Neural cell (in vitro differentiated cells): ENCODE measurements at regions not wholly inside any gene's neighbourhood (a gene's known extent, or its start where the extent isn't known, plus 50 kb on each side); places are given as distances from the start of the nearest gene placed in this dataset.

Experiments
- H2AFZ ChIP-seq: fragments of 200-600, 300-800 bp; sonication (generic), shearing (Covaris generic); 2 replicates; pipeline ENCODE4 v1.6.0; 2014; ENCODE audit warnings: low read depth, mild to moderate bottlenecking, antibody characterized with exemption, low read length, moderate library complexity
- H3F3A ChIP-seq: fragments of 200-600 bp; shearing (Covaris generic); 2 replicates; pipeline ENCODE4 v1.6.1; 2016; ENCODE audit warnings: mild to moderate bottlenecking, moderate library complexity, mixed read lengths, antibody characterized with exemption, low read length; ENCODE audit not compliant: insufficient read depth, poor library complexity, severe bottlenecking
- H3K27ac ChIP-seq: fragments of 200-600, 300-800 bp; sonication (generic), shearing (Covaris generic); 2 replicates; pipeline ENCODE4 v1.5.1; 2014; ENCODE audit warnings: mild to moderate bottlenecking, low read length, moderate library complexity
- H3K27me3 ChIP-seq: fragments of 300-800, 200-600 bp; sonication (generic), shearing (Covaris generic); 2 replicates; pipeline ENCODE4 v1.6.0; 2014; ENCODE audit warnings: mild to moderate bottlenecking, low read depth, low read length, moderate library complexity; ENCODE audit not compliant: insufficient read depth
- H3K36me3 ChIP-seq: fragments of 300-800, 200-600 bp; sonication (generic), shearing (Covaris generic); 2 replicates; pipeline ENCODE4 v1.5.1; 2014; ENCODE audit warnings: mild to moderate bottlenecking, antibody characterized with exemption, low read length, moderate library complexity; ENCODE audit not compliant: insufficient read depth
- H3K4me2 ChIP-seq: fragments of 300-800, 200-600 bp; sonication (generic), shearing (Covaris generic); 2 replicates; pipeline ENCODE4 v1.6.0; 2014; ENCODE audit warnings: mild to moderate bottlenecking, low read length
- H3K4me3 ChIP-seq: fragments of 300-800, 200-600 bp; sonication (generic), shearing (Covaris generic); 2 replicates; pipeline ENCODE4 v1.5.1; 2014; ENCODE audit warnings: mild to moderate bottlenecking, low read length, moderate library complexity
- H3K79me2 ChIP-seq: fragments of 200-600 bp; shearing (Covaris generic); replicated peaks from 2 replicates; pipeline ENCODE4 v1.6.0; 2014; ENCODE audit warnings: mild to moderate bottlenecking, low read length, moderate library complexity; ENCODE audit not compliant: insufficient read depth
- H3K9ac ChIP-seq: fragments of 300-800, 200-600 bp; sonication (generic), shearing (Covaris generic); 2 replicates; pipeline ENCODE4 v1.6.1; 2016; ENCODE audit warnings: mild to moderate bottlenecking, low read length, mixed read lengths
- H3K9me2 ChIP-seq: fragments of 200-600 bp; shearing (Covaris generic); 2 replicates; pipeline ENCODE4 v1.6.1; 2016; ENCODE audit warnings: mild to moderate bottlenecking, low read length, mixed read lengths; ENCODE audit not compliant: insufficient read depth
- H3K9me3 ChIP-seq: fragments of 200-600, 300-800 bp; sonication (generic), shearing (Covaris generic); 2 replicates; pipeline ENCODE4 v1.6.1; 2016; ENCODE audit warnings: mild to moderate bottlenecking, mixed run types, low read length, moderate library complexity, mixed read lengths
- H4K20me1 ChIP-seq: fragments of 200-600 bp; shearing (Covaris generic); 2 replicates; pipeline ENCODE4 v1.6.1; 2016; ENCODE audit warnings: mild to moderate bottlenecking, mixed run types; ENCODE audit not compliant: insufficient read depth
- EP300 ChIP-seq: fragments of 450-650 bp; conservative IDR thresholded peaks from 2 replicates; pipeline ENCODE4 v1.6.1; 2014; ENCODE audit warnings: antibody characterized with exemption, mild to moderate bottlenecking, moderate library complexity; ENCODE audit not compliant: poor library complexity, severe bottlenecking
- EZH2 ChIP-seq: fragments of 200-600, 300-800 bp; shearing (Covaris generic), sonication (generic); IDR thresholded peaks from 2 replicates; pipeline ENCODE4 v1.6.1; 2014; ENCODE audit warnings: antibody characterized with exemption, low read length, borderline replicate concordance, mild to moderate bottlenecking; ENCODE audit not compliant: insufficient read depth, poor library complexity, severe bottlenecking
- MXI1 ChIP-seq: fragments of 450-650 bp; conservative IDR thresholded peaks from 2 replicates; pipeline ENCODE4 v1.6.1; 2014; ENCODE audit warnings: antibody characterized with exemption, mild to moderate bottlenecking; ENCODE audit not compliant: poor library complexity, severe bottlenecking
- POLR2AphosphoS5 ChIP-seq: IDR thresholded peaks from 2 replicates; pipeline ENCODE4 v1.6.1; 2012
- RAD21 ChIP-seq: fragments of 450-650 bp; conservative IDR thresholded peaks from 2 replicates; pipeline ENCODE4 v1.6.1; 2014; ENCODE audit warnings: antibody characterized with exemption, mild to moderate bottlenecking, moderate library complexity
- REST ChIP-seq: IDR thresholded peaks from 2 replicates; pipeline ENCODE4 v1.6.1; 2012; ENCODE audit warnings: borderline replicate concordance
- SMC3 ChIP-seq: fragments of 450-650 bp; conservative IDR thresholded peaks from 2 replicates; pipeline ENCODE4 v1.6.1; 2014; ENCODE audit warnings: antibody characterized with exemption, mild to moderate bottlenecking, moderate library complexity; ENCODE audit not compliant: poor library complexity
- TAF1 ChIP-seq: IDR thresholded peaks from 2 replicates; pipeline ENCODE4 v1.6.1; 2012; ENCODE audit warnings: low read depth
- TF ChIP-seq, protein P1 (sequence below): fragments of 450-650 bp; IDR thresholded peaks from 2 replicates; pipeline ENCODE4 v1.5.1; 2014; ENCODE audit warnings: antibody characterized with exemption, mild to moderate bottlenecking, moderate library complexity; ENCODE audit not compliant: poor library complexity, severe bottlenecking

- Histone ChIP-seq H3K9ac (no peak overlapping the region), H3K9me3 (peaks cover 6% of the 10 kb centered on the region), H4K20me1 (no peaks in the 10 kb centered on the region), H3K79me2 (no peaks in the 10 kb centered on the region), H3K9me2 (no peaks in the 10 kb centered on the region), H2AFZ (no peak overlapping the region), H3F3A (no peaks in the 10 kb centered on the region), H3K36me3 (no peaks in the 10 kb centered on the region), H3K4me2 (no peak overlapping the region), H3K4me3 (no peak overlapping the region), H3K27ac (no peak overlapping the region), H3K27me3 (no peaks in the 10 kb centered on the region)
- no peak for TF ChIP-seq EP300
- no peak for TF ChIP-seq TAF1
- TF ChIP-seq RAD21, result no peak
- no peak for TF ChIP-seq EZH2
- TF ChIP-seq MXI1, result no peak
- TF ChIP-seq, protein P1, sequence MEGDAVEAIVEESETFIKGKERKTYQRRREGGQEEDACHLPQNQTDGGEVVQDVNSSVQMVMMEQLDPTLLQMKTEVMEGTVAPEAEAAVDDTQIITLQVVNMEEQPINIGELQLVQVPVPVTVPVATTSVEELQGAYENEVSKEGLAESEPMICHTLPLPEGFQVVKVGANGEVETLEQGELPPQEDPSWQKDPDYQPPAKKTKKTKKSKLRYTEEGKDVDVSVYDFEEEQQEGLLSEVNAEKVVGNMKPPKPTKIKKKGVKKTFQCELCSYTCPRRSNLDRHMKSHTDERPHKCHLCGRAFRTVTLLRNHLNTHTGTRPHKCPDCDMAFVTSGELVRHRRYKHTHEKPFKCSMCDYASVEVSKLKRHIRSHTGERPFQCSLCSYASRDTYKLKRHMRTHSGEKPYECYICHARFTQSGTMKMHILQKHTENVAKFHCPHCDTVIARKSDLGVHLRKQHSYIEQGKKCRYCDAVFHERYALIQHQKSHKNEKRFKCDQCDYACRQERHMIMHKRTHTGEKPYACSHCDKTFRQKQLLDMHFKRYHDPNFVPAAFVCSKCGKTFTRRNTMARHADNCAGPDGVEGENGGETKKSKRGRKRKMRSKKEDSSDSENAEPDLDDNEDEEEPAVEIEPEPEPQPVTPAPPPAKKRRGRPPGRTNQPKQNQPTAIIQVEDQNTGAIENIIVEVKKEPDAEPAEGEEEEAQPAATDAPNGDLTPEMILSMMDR, result no peak
- no peak for TF ChIP-seq SMC3
- no peak for TF ChIP-seq POLR2AphosphoS5
- TF ChIP-seq REST, result no peak
Measured at GRCh38 chr20:60976139-60976538, 275.9 kb upstream of the CDH4 start.

DNA sequence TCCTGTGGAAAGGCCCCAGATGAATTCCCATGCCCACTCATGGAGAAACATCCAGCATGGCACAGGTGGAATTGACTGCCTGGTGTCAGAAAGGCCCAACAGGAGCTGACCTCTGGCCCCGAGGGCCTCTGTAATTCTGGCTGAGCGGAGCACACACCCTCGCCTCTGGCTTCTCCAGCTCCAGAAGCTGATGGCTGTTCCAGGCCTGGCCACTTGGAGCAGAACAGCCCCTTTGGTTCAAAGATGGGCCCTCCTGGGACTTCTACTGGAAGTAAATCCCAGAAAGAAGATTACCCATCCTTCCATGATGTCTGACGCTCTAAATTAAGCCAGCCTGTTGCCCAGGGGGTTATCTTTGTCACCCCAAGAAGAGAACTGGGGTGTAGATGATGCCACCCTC, 275.1 kb upstream of the CDH4 start:
- H3K36me3 ChIP-seq, result no peaks in the 10 kb centered on the region
- H3K4me3 ChIP-seq, result no peak overlapping the region
- no peaks in the 10 kb centered on the region for H4K20me1 ChIP-seq
- no peaks in the 10 kb centered on the region for H3K27me3 ChIP-seq
- no peak for TF ChIP-seq REST
- no peak for TF ChIP-seq TAF1
- TF ChIP-seq POLR2AphosphoS5, result no peak
- no peak for TF ChIP-seq EZH2
- TF ChIP-seq RAD21, result no peak
- TF ChIP-seq, protein P1, result no peak
- TF ChIP-seq MXI1, result no peak
- no peak for TF ChIP-seq SMC3
- TF ChIP-seq EP300, result no peak
- H3F3A ChIP-seq, result no peaks in the 10 kb centered on the region
- peaks cover 6% of the 10 kb centered on the region for H3K9me3 ChIP-seq
- H3K9ac ChIP-seq, result no peak overlapping the region
- H2AFZ ChIP-seq, result no peak overlapping the region
- H3K79me2 ChIP-seq, result no peaks in the 10 kb centered on the region
- no peak overlapping the region for H3K4me2 ChIP-seq
- no peaks in the 10 kb centered on the region for H3K9me2 ChIP-seq
- H3K27ac ChIP-seq, result no peak overlapping the region
